Esophagus (tissue), 2 donors: ENCODE measurements at regions not wholly inside any gene's neighbourhood (a gene's known extent, or its start where the extent isn't known, plus 50 kb on each side); places are given as distances from the start of the nearest gene placed in this dataset.

Source experiments
- H3K27ac ChIP-seq, 2 donors: one replicate each; pipeline ENCODE4 v1.5.1; 2013; ENCODE audit warnings: low read depth in 2 of 2, mild to moderate bottlenecking in 2 of 2, inconsistent platforms in 1 of 2, low read length in 1 of 2, moderate library complexity in 1 of 2
- H3K27me3 ChIP-seq, 2 donors: one replicate each; pipeline ENCODE4 v1.6.1; 2013; ENCODE audit warnings: low read length in 2 of 2, control low read depth in 1 of 2, mild to moderate bottlenecking in 1 of 2; ENCODE audit not compliant: insufficient read depth in 2 of 2, control insufficient read depth in 1 of 2
- H3K36me3 ChIP-seq, 2 donors: one replicate each; pipeline ENCODE4 v1.6.1; 2013; ENCODE audit warnings: low read length in 1 of 2; ENCODE audit not compliant: control insufficient read depth in 2 of 2, insufficient read depth in 2 of 2
- H3K4me1 ChIP-seq, 2 donors: one replicate each; pipeline ENCODE4 v1.6.1; 2013; ENCODE audit warnings: low read length in 1 of 2; ENCODE audit not compliant: control insufficient read depth in 2 of 2, insufficient read depth in 2 of 2
- H3K4me3 ChIP-seq, 2 donors: one replicate each; pipeline ENCODE4 v1.5.1; 2013; ENCODE audit warnings: low read length in 2 of 2, mild to moderate bottlenecking in 2 of 2, low read depth in 1 of 2, moderate library complexity in 1 of 2
- H3K9me3 ChIP-seq, 2 donors: one replicate each; pipeline ENCODE4 v1.6.1; 2013; ENCODE audit warnings: mild to moderate bottlenecking in 2 of 2, low read depth in 1 of 2, low read length in 1 of 2, moderate library complexity in 1 of 2; ENCODE audit not compliant: control insufficient read depth in 2 of 2, insufficient read depth in 1 of 2
- WGBS, 2 donors: extraction: QIAGEN DNeasy Blood & Tissue Kit; methylation state at CpG; one replicate each; pipeline ENCODE4 v1.1.7; 2013; 5-methylcytosine and 5-hydroxymethylcytosine counted together
- donor health status: healthy with polysubstance abuse.
- donor health status: Bipolar disorder and iron deficiency.

- Histone ChIP-seq H3K9me3 (no peaks in the 10 kb centered on the region), H3K27ac (no peak overlapping the region), H3K4me3 (no peak overlapping the region), H3K4me1 (no peaks in the 10 kb centered on the region), H3K27me3 (no peaks in the 10 kb centered on the region), H3K36me3 (no peaks in the 10 kb centered on the region)
- WGBS, 2 donors: 66 to 74% methylated on average over 8 of the region's 8 CpGs
These were observed 151.1 kb downstream of the IL20RB start for GRCh38 chr3:137108699-137109440.

GRCh38 chr3:137110392-137110996 is 152.7 kb downstream of the IL20RB start:
- H3K36me3 ChIP-seq: no peaks in the 10 kb centered on the region
- H3K9me3 ChIP-seq: no peaks in the 10 kb centered on the region
- 16 to 27% methylated on average over 3 of the region's 3 CpGs for WGBS, 2 donors
- H3K27ac ChIP-seq: no peak overlapping the region
- H3K4me1 ChIP-seq: no peaks in the 10 kb centered on the region
- no peaks in the 10 kb centered on the region for H3K27me3 ChIP-seq
- no peak overlapping the region for H3K4me3 ChIP-seq

GRCh38 chr3:137111497-137111896 is 153.7 kb downstream of the IL20RB start:
- no peak overlapping the region for H3K27ac ChIP-seq
- no peaks in the 10 kb centered on the region for H3K4me1 ChIP-seq
- H3K27me3 ChIP-seq: no peaks in the 10 kb centered on the region
- WGBS, 2 donors: 77 to 79% methylated on average over 8 of the region's 8 CpGs
- H3K9me3 ChIP-seq: no peaks in the 10 kb centered on the region
- H3K4me3 ChIP-seq: no peak overlapping the region
- H3K36me3 ChIP-seq: no peaks in the 10 kb centered on the region

GRCh38 chr3:137116619-137117018 is 158.8 kb downstream of the IL20RB start:
- no peaks in the 10 kb centered on the region for H3K27me3 ChIP-seq
- no peaks in the 10 kb centered on the region for H3K4me1 ChIP-seq
- H3K9me3 ChIP-seq: no peaks in the 10 kb centered on the region
- H3K4me3 ChIP-seq: no peak overlapping the region
- H3K36me3 ChIP-seq: no peaks in the 10 kb centered on the region
- no peak overlapping the region for H3K27ac ChIP-seq

- H3K36me3 ChIP-seq: peaks cover 0 to 2% of the 10 kb centered on the region in 2 donors
- WGBS, 2 donors: 37 to 38% methylated on average over 3 of the region's 3 CpGs
- H3K27ac ChIP-seq: no peak overlapping the region
- H3K4me1 ChIP-seq: no peaks in the 10 kb centered on the region
- no peak overlapping the region for H3K4me3 ChIP-seq
- H3K9me3 ChIP-seq: no peaks in the 10 kb centered on the region
- no peaks in the 10 kb centered on the region for H3K27me3 ChIP-seq
These were observed 164.0 kb downstream of the IL20RB start for GRCh38 chr3:137121704-137122314.

GRCh38 chr3:137131081-137131480 is 173.3 kb downstream of the IL20RB start:
- Histone ChIP-seq H3K4me3 (no peak overlapping the region), H3K27ac (no peak overlapping the region), H3K4me1 (no peaks in the 10 kb centered on the region), H3K27me3 (no peaks in the 10 kb centered on the region), H3K9me3 (no peaks in the 10 kb centered on the region), H3K36me3 (no peaks in the 10 kb centered on the region)
- WGBS, 2 donors: 48 to 64% methylated on average over 2 of the region's 2 CpGs

- Histone ChIP-seq H3K27me3 (no peaks in the 10 kb centered on the region), H3K4me3 (no peak overlapping the region), H3K4me1 (no peaks in the 10 kb centered on the region), H3K27ac (no peak overlapping the region), H3K36me3 (no peaks in the 10 kb centered on the region), H3K9me3 (no peaks in the 10 kb centered on the region)
- 51 to 52% methylated on average over 4 of the region's 4 CpGs for WGBS, 2 donors
These were observed 176.6 kb downstream of the IL20RB start for GRCh38 chr3:137134431-137134830.

- H3K9me3 ChIP-seq: no peaks in the 10 kb centered on the region
- no peak overlapping the region for H3K27ac ChIP-seq
- no peaks in the 10 kb centered on the region for H3K4me1 ChIP-seq
- H3K27me3 ChIP-seq: peaks cover 0 to 3% of the 10 kb centered on the region in 2 donors
- H3K36me3 ChIP-seq: peaks cover 0 to 2% of the 10 kb centered on the region in 2 donors
- WGBS, 2 donors: 66 to 70% methylated on average over 3 of the region's 3 CpGs
- no peak overlapping the region for H3K4me3 ChIP-seq
These were observed 190.6 kb downstream of the IL20RB start for GRCh38 chr3:137148406-137148805.

- Histone ChIP-seq H3K4me1 (no peaks in the 10 kb centered on the region), H3K9me3 (no peaks in the 10 kb centered on the region), H3K36me3 (peaks cover 0 to 2% of the 10 kb centered on the region in 2 donors), H3K27ac (no peak overlapping the region), H3K4me3 (no peak overlapping the region), H3K27me3 (peaks cover 0 to 3% of the 10 kb centered on the region in 2 donors)
- WGBS, 2 donors: 14 to 15% methylated on average over 2 of the region's 2 CpGs
These were observed 191.1 kb downstream of the IL20RB start for GRCh38 chr3:137148917-137149316.
